Osteoblast (primary cell): ENCODE measurements at regions not wholly inside any gene's neighbourhood (a gene's known extent, or its start where the extent isn't known, plus 50 kb on each side); places are given as distances from the start of the nearest gene placed in this dataset.

ENCODE experiments used
- DNase-seq: peaks from one replicate; pipeline ENCODE4 v3.0.0; 2011; ENCODE audit warnings: low spot score, mixed read lengths; ENCODE audit not compliant: insufficient read length; ENCODE audit errors: missing footprints
- H2AFZ ChIP-seq: 2 replicates; pipeline ENCODE4 v1.6.0; 2011; ENCODE audit warnings: mild to moderate bottlenecking, low read length
- H3K27ac ChIP-seq: 2 replicates; pipeline ENCODE4 v1.5.1; 2011; ENCODE audit warnings: mild to moderate bottlenecking, low read depth, low read length, moderate library complexity
- H3K27me3 ChIP-seq: 2 replicates; pipeline ENCODE4 v1.6.0; 2012; ENCODE audit warnings: mild to moderate bottlenecking, control low read depth, inconsistent platforms, low read length, moderate library complexity; ENCODE audit not compliant: insufficient read depth
- H3K36me3 ChIP-seq: 2 replicates; pipeline ENCODE4 v1.5.1; 2011; ENCODE audit warnings: mild to moderate bottlenecking, low read length, control low read depth, moderate library complexity; ENCODE audit not compliant: insufficient read depth
- H3K4me1 ChIP-seq: 2 replicates; pipeline ENCODE4 v1.5.1; 2011; ENCODE audit warnings: mild to moderate bottlenecking, low read length, control low read depth, moderate library complexity; ENCODE audit not compliant: insufficient read depth
- H3K4me2 ChIP-seq: 2 replicates; pipeline ENCODE4 v1.6.0; 2011; ENCODE audit warnings: mild to moderate bottlenecking, low read length; ENCODE audit not compliant: insufficient read depth
- H3K4me3 ChIP-seq: fragments of 200-600 bp; sonication (generic); 3 replicates; pipeline ENCODE4 v1.5.1; 2012; ENCODE audit warnings: mild to moderate bottlenecking, low read length, inconsistent platforms; ENCODE audit not compliant: insufficient read depth
- H3K79me2 ChIP-seq: 2 replicates; pipeline ENCODE4 v1.6.0; 2012; ENCODE audit warnings: mild to moderate bottlenecking, low read length, control low read depth, inconsistent platforms; ENCODE audit not compliant: insufficient read depth
- H3K9me3 ChIP-seq: 2 replicates; pipeline ENCODE4 v1.5.1; 2011; ENCODE audit warnings: low read depth, low read length, control low read depth
- H4K20me1 ChIP-seq: 2 replicates; pipeline ENCODE4 v1.6.0; 2012; ENCODE audit warnings: mild to moderate bottlenecking, low read length, control low read depth; ENCODE audit not compliant: insufficient read depth
- CTCF ChIP-seq: IDR thresholded peaks from 2 replicates; pipeline ENCODE4 v1.5.1; 2011; ENCODE audit warnings: mild to moderate bottlenecking, low read depth, low read length, moderate library complexity; ENCODE audit errors: extremely low read depth

DNA sequence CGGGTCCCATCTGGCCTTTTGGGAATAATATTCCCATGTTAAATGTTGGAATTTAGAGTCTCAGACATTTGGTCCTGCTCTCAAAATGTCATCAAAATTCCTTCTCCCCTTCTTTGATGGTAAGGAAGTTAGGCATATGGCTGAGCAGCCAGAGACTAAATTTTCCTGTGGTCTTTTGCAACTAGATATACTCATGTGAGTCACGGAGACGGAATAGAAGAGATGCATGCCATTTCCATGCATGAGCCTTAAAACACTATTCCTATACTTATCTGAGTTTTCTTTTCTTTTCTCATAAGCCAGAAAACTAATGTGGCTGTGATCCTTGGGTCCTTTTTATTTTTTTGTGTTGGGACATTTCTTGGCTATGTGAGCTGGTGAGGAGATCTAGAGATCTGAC lies 105.3 kb downstream of the NR2F2 start:
- H3K27me3 ChIP-seq = no peaks in the 10 kb centered on the region
- H3K4me1 ChIP-seq = no peaks in the 10 kb centered on the region
- no peaks in the 10 kb centered on the region for H3K36me3 ChIP-seq
- H3K9me3 ChIP-seq = no peaks in the 10 kb centered on the region
- H3K4me3 ChIP-seq = no peak overlapping the region
- H3K27ac ChIP-seq = no peak overlapping the region
- H4K20me1 ChIP-seq = no peaks in the 10 kb centered on the region
- H3K79me2 ChIP-seq = no peaks in the 10 kb centered on the region
- TF ChIP-seq CTCF = no peak
- no peak for DNase-seq
- no peak overlapping the region for H3K4me2 ChIP-seq
- no peak overlapping the region for H2AFZ ChIP-seq

DNA sequence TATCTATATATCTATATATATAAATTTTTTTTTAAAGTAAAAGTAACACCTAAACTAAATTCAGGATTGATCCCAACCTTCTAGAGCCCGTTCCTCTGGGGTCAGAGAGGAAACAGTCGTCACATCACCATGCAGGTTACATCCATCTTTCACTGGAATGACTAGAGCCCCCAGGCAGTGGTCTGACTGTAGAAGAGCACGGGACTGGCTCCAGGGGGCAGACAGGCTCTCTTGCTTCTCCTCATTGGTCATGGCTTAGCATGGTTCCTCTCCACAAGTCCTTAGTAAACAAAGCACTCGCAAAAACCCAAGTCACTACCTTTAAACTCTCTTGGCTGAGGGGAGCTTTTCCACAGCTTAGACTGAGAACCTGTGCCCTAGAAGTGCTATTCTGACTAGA lies 110.5 kb downstream of the NR2F2 start:
- no peaks in the 10 kb centered on the region for H3K79me2 ChIP-seq
- H3K4me3 ChIP-seq = no peak overlapping the region
- H4K20me1 ChIP-seq = no peaks in the 10 kb centered on the region
- no peaks in the 10 kb centered on the region for H3K27me3 ChIP-seq
- H2AFZ ChIP-seq = no peak overlapping the region
- no peaks in the 10 kb centered on the region for H3K36me3 ChIP-seq
- H3K9me3 ChIP-seq = no peaks in the 10 kb centered on the region
- H3K27ac ChIP-seq = no peak overlapping the region
- H3K4me2 ChIP-seq = no peak overlapping the region
- H3K4me1 ChIP-seq = no peaks in the 10 kb centered on the region
- no peak for DNase-seq
- TF ChIP-seq CTCF = no peak

DNA sequence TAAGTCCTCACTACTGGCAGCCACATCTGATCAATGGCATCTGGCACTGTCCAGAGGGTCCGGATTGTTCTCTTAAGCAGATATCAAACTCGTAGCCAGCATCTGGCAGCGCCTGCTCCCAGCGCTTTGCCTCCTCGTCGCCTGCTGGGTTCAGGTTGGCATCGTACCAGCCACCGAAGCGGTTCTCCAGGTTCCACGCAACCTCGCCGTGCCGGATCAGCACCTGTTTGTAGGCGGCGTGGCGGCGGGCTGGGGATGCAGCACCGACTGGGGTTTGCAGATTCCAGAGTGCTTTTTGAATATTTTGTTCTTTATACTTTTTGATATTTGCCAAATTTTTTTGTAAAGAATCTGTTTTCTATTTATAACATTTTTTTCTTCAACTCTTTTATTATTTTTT lies 111.6 kb downstream of the NR2F2 start:
- Histone ChIP-seq H3K27me3 (no peaks in the 10 kb centered on the region), H3K4me1 (no peaks in the 10 kb centered on the region), H3K36me3 (no peaks in the 10 kb centered on the region), H3K79me2 (no peaks in the 10 kb centered on the region), H3K4me2 (no peak overlapping the region), H4K20me1 (no peaks in the 10 kb centered on the region), H2AFZ (no peak overlapping the region), H3K4me3 (no peak overlapping the region), H3K27ac (no peak overlapping the region), H3K9me3 (no peaks in the 10 kb centered on the region)
- no peak for TF ChIP-seq CTCF
- DNase-seq = no peak

- Histone ChIP-seq H3K4me3 (no peak overlapping the region), H3K36me3 (no peaks in the 10 kb centered on the region), H3K4me1 (no peaks in the 10 kb centered on the region), H3K79me2 (no peaks in the 10 kb centered on the region), H4K20me1 (no peaks in the 10 kb centered on the region), H3K9me3 (no peaks in the 10 kb centered on the region), H3K27ac (no peak overlapping the region), H3K4me2 (no peak overlapping the region), H3K27me3 (no peaks in the 10 kb centered on the region), H2AFZ (no peak overlapping the region)
- no peak for DNase-seq
- TF ChIP-seq CTCF = no peak
Measured at GRCh38 chr15:96444865-96445264, 114.4 kb downstream of the NR2F2 start.
